ENCODE measurements at regions not wholly inside any gene's neighbourhood (a gene's known extent, or its start where the extent isn't known, plus 50 kb on each side); places are given as distances from the start of the nearest gene placed in this dataset.

GRCh38 chr4:4642496-4643000 is 100.7 kb upstream of the STX18 start:
- H3K27me3 ChIP-seq (replicated peaks in 2 of 5; ENCODE audit: control insufficient read depth in 4 of 5, insufficient read depth in 5 of 5, low read length in 4 of 5): no peaks in the 10 kb centered on the region
- CTCF ChIA-PET: no interaction called here
- POLR2A ChIA-PET: no interaction called here
- H3K9me3 ChIP-seq (ENCODE audit: control extremely low read depth in 1 of 5, control insufficient read depth in 4 of 5, insufficient read depth in 2 of 5, low read depth in 1 of 5, low read length in 4 of 5): no peaks in the 10 kb centered on the region
- no peak for DNase-seq
- no peaks in the 10 kb centered on the region for H3K36me3 ChIP-seq (ENCODE audit: control insufficient read depth in 4 of 4, insufficient read depth in 4 of 4, low read length in 3 of 4)
- H3K27ac ChIP-seq (ENCODE audit: insufficient read depth in 1 of 2, low read depth in 1 of 2, low read length in 2 of 2, poor library complexity in 1 of 2, severe bottlenecking in 2 of 2): no peak overlapping the region
- 100% methylated on average over 1 of the region's 6 CpGs for WGBS (ENCODE audit: insufficient coverage)
- no peak overlapping the region for H3K4me3 ChIP-seq (ENCODE audit: control insufficient read depth in 1 of 7, extremely low read depth in 1 of 7, insufficient read depth in 4 of 7, low read depth in 2 of 7, low read length in 6 of 7)
- H3K4me1 ChIP-seq (ENCODE audit: control extremely low read depth in 1 of 4, control insufficient read depth in 4 of 4, insufficient read depth in 4 of 4, low read length in 3 of 4): no peaks in the 10 kb centered on the region

- no peak for DNase-seq
- H3K4me1 ChIP-seq (ENCODE audit: control extremely low read depth in 1 of 4, control insufficient read depth in 4 of 4, insufficient read depth in 4 of 4, low read length in 3 of 4): no peaks in the 10 kb centered on the region
- H3K27ac ChIP-seq (ENCODE audit: insufficient read depth in 1 of 2, low read depth in 1 of 2, low read length in 2 of 2, poor library complexity in 1 of 2, severe bottlenecking in 2 of 2): no peak overlapping the region
- 83% methylated on average over 16 of the region's 23 CpGs for WGBS (ENCODE audit: insufficient coverage)
- H3K36me3 ChIP-seq (ENCODE audit: control insufficient read depth in 4 of 4, insufficient read depth in 4 of 4, low read length in 3 of 4): no peaks in the 10 kb centered on the region
- H3K27me3 ChIP-seq (replicated peaks in 2 of 5; ENCODE audit: control insufficient read depth in 4 of 5, insufficient read depth in 5 of 5, low read length in 4 of 5): no peaks in the 10 kb centered on the region
- POLR2A ChIA-PET: no interaction called here
- no peak overlapping the region for H3K4me3 ChIP-seq (ENCODE audit: control insufficient read depth in 1 of 7, extremely low read depth in 1 of 7, insufficient read depth in 4 of 7, low read depth in 2 of 7, low read length in 6 of 7)
- no peaks in the 10 kb centered on the region for H3K9me3 ChIP-seq (ENCODE audit: control extremely low read depth in 1 of 5, control insufficient read depth in 4 of 5, insufficient read depth in 2 of 5, low read depth in 1 of 5, low read length in 4 of 5)
- CTCF ChIA-PET: no interaction called here
These were observed 100.0 kb upstream of the STX18 start for GRCh38 chr4:4641661-4642495.

DNA sequence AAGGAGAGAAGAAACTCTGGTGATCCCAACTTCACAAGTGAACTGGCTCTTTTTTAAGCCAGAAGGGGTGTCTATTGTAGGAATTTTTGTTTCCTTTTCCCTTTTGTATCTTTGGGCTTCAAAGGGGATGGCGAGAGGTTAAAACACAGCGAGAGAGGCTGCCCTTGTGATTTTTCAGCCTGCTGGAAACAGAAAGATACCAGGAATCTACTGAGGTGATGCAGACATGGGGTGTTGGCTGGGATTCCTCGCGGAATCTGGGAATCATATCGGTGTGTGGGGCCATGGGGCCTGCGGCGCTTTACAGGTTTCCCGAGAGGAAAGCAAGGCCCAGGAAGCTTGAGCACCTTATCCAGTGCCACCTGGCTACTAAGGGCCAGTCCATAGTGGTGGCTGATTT is 99.4 kb upstream of the STX18 start:
- 86% methylated on average over 7 of the region's 8 CpGs for WGBS (ENCODE audit: insufficient coverage)
- no peak for DNase-seq
- H3K27ac ChIP-seq (ENCODE audit: insufficient read depth in 1 of 2, low read depth in 1 of 2, low read length in 2 of 2, poor library complexity in 1 of 2, severe bottlenecking in 2 of 2): no peak overlapping the region
- ChIA-PET POLR2A (no interaction called here), CTCF (no interaction called here)
- no peak overlapping the region for H3K4me3 ChIP-seq (ENCODE audit: control insufficient read depth in 1 of 7, extremely low read depth in 1 of 7, insufficient read depth in 4 of 7, low read depth in 2 of 7, low read length in 6 of 7)
- no peaks in the 10 kb centered on the region for H3K27me3 ChIP-seq (replicated peaks in 2 of 5; ENCODE audit: control insufficient read depth in 4 of 5, insufficient read depth in 5 of 5, low read length in 4 of 5)
- H3K4me1 ChIP-seq (ENCODE audit: control extremely low read depth in 1 of 4, control insufficient read depth in 4 of 4, insufficient read depth in 4 of 4, low read length in 3 of 4): no peaks in the 10 kb centered on the region
- no peaks in the 10 kb centered on the region for H3K9me3 ChIP-seq (ENCODE audit: control extremely low read depth in 1 of 5, control insufficient read depth in 4 of 5, insufficient read depth in 2 of 5, low read depth in 1 of 5, low read length in 4 of 5)
- no peaks in the 10 kb centered on the region for H3K36me3 ChIP-seq (ENCODE audit: control insufficient read depth in 4 of 4, insufficient read depth in 4 of 4, low read length in 3 of 4)

DNA sequence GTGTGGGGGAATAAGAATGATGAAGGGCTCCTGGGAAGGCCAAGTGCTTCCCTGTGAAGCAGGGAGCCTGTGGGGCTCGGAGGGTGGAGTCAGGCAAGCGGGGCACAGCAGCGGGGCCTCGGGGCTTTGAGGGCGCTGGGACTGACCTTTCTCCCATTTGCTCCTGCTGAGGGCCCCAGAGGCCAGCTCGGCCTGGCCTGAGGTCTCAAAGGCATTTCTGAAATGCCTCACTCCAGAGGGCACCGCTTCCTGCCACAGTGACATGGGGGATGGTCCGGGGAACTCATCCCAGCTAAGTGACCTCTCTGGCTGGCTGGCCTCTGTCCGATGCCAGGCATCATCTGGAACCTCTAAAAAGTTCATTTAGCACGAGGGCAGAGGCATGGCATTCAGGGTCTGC is 98.8 kb upstream of the STX18 start:
- no peak overlapping the region for H3K4me3 ChIP-seq (ENCODE audit: control insufficient read depth in 1 of 7, extremely low read depth in 1 of 7, insufficient read depth in 4 of 7, low read depth in 2 of 7, low read length in 6 of 7)
- H3K9me3 ChIP-seq (ENCODE audit: control extremely low read depth in 1 of 5, control insufficient read depth in 4 of 5, insufficient read depth in 2 of 5, low read depth in 1 of 5, low read length in 4 of 5): no peaks in the 10 kb centered on the region
- H3K36me3 ChIP-seq (ENCODE audit: control insufficient read depth in 4 of 4, insufficient read depth in 4 of 4, low read length in 3 of 4): no peaks in the 10 kb centered on the region
- no peaks in the 10 kb centered on the region for H3K4me1 ChIP-seq (ENCODE audit: control extremely low read depth in 1 of 4, control insufficient read depth in 4 of 4, insufficient read depth in 4 of 4, low read length in 3 of 4)
- DNase-seq: no peak
- no peaks in the 10 kb centered on the region for H3K27me3 ChIP-seq (replicated peaks in 2 of 5; ENCODE audit: control insufficient read depth in 4 of 5, insufficient read depth in 5 of 5, low read length in 4 of 5)
- ChIA-PET POLR2A (no interaction called here), CTCF (no interaction called here)
- H3K27ac ChIP-seq (ENCODE audit: insufficient read depth in 1 of 2, low read depth in 1 of 2, low read length in 2 of 2, poor library complexity in 1 of 2, severe bottlenecking in 2 of 2): no peak overlapping the region
- WGBS (ENCODE audit: insufficient coverage): 71% methylated on average over 10 of the region's 10 CpGs

DNA sequence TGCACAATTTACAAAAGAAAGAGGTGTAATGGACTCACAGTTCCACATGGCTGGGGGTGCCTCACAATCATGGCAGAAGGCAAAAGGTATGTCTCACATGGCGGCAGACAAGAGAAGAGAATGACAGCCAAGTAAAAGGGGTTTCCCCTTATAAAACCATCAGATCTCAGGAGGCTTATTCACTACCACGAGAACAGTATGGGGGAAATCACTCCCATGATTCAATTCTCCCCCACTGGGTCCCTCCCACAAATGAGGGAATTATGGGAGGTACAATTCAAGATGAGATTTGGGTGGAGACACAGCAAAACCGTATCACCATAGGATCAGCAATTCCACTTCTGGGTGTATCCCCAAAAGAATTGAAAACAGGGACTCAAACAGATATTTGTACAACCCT is 97.5 kb upstream of the STX18 start:
- ChIA-PET POLR2A (no interaction called here), CTCF (no interaction called here)
- H3K9me3 ChIP-seq (ENCODE audit: control extremely low read depth in 1 of 5, control insufficient read depth in 4 of 5, insufficient read depth in 2 of 5, low read depth in 1 of 5, low read length in 4 of 5): no peaks in the 10 kb centered on the region
- no peaks in the 10 kb centered on the region for H3K4me1 ChIP-seq (ENCODE audit: control extremely low read depth in 1 of 4, control insufficient read depth in 4 of 4, insufficient read depth in 4 of 4, low read length in 3 of 4)
- no peak overlapping the region for H3K4me3 ChIP-seq (ENCODE audit: control insufficient read depth in 1 of 7, extremely low read depth in 1 of 7, insufficient read depth in 4 of 7, low read depth in 2 of 7, low read length in 6 of 7)
- 86% methylated on average over 1 of the region's 3 CpGs for WGBS (ENCODE audit: insufficient coverage)
- H3K27me3 ChIP-seq (replicated peaks in 2 of 5; ENCODE audit: control insufficient read depth in 4 of 5, insufficient read depth in 5 of 5, low read length in 4 of 5): no peaks in the 10 kb centered on the region
- DNase-seq: no peak
- H3K27ac ChIP-seq (ENCODE audit: insufficient read depth in 1 of 2, low read depth in 1 of 2, low read length in 2 of 2, poor library complexity in 1 of 2, severe bottlenecking in 2 of 2): no peak overlapping the region
- H3K36me3 ChIP-seq (ENCODE audit: control insufficient read depth in 4 of 4, insufficient read depth in 4 of 4, low read length in 3 of 4): no peaks in the 10 kb centered on the region

DNA sequence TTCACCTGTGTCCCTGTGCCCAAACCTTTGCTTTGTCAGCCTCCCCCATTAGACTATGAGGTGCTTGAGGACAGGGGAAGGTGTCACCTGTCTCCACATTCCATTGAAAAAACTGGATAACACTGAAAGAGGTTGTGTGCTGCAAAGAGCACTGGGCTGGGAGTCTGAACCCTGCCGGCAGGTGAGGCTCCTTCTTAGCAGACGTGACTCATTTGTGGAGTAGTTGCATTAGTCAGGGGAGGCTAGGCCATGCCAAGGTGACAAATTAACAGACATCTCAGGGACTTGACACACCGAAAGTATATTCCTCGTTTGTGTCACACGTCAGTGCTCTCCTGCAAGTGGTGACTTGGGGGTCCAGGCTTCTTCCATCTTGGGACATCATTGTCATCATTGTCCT is 95.9 kb upstream of the STX18 start:
- ChIA-PET POLR2A (no interaction called here), CTCF (no interaction called here)
- no peak overlapping the region for H3K4me3 ChIP-seq (ENCODE audit: control insufficient read depth in 1 of 7, extremely low read depth in 1 of 7, insufficient read depth in 4 of 7, low read depth in 2 of 7, low read length in 6 of 7)
- no peak for DNase-seq
- no peaks in the 10 kb centered on the region for H3K4me1 ChIP-seq (ENCODE audit: control extremely low read depth in 1 of 4, control insufficient read depth in 4 of 4, insufficient read depth in 4 of 4, low read length in 3 of 4)
- H3K27me3 ChIP-seq (replicated peaks in 2 of 5; ENCODE audit: control insufficient read depth in 4 of 5, insufficient read depth in 5 of 5, low read length in 4 of 5): no peaks in the 10 kb centered on the region
- no peaks in the 10 kb centered on the region for H3K36me3 ChIP-seq (ENCODE audit: control insufficient read depth in 4 of 4, insufficient read depth in 4 of 4, low read length in 3 of 4)
- H3K9me3 ChIP-seq (ENCODE audit: control extremely low read depth in 1 of 5, control insufficient read depth in 4 of 5, insufficient read depth in 2 of 5, low read depth in 1 of 5, low read length in 4 of 5): no peaks in the 10 kb centered on the region
- 100% methylated on average over 4 of the region's 5 CpGs for WGBS (ENCODE audit: insufficient coverage)
- no peak overlapping the region for H3K27ac ChIP-seq (ENCODE audit: insufficient read depth in 1 of 2, low read depth in 1 of 2, low read length in 2 of 2, poor library complexity in 1 of 2, severe bottlenecking in 2 of 2)

DNA sequence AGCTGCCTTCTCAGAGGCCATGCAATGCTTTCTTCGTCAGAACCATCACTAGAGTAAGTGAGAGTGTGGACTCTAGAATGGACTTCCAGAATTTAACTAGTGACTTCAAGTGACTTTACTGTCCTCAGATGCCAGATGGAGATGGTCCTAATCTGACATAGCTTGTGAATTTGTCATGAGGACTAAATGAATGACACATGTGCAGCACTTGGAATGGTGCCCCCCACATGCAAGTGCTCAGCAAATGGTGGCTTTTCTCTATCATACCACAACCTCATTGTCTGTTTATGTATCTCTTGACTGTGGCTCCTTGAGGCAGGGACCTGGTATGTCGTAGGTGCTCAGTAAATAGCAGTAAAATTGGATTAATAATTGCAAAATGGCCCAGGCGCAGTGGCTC is 91.6 kb upstream of the STX18 start:
- H3K4me1 ChIP-seq (ENCODE audit: control extremely low read depth in 1 of 4, control insufficient read depth in 4 of 4, insufficient read depth in 4 of 4, low read length in 3 of 4): no peaks in the 10 kb centered on the region
- DNase-seq: no peak
- ChIA-PET POLR2A (no interaction called here), CTCF (no interaction called here)
- H3K9me3 ChIP-seq (ENCODE audit: control extremely low read depth in 1 of 5, control insufficient read depth in 4 of 5, insufficient read depth in 2 of 5, low read depth in 1 of 5, low read length in 4 of 5): no peaks in the 10 kb centered on the region
- WGBS (ENCODE audit: insufficient coverage): 100% methylated on average over 3 of the region's 3 CpGs
- no peaks in the 10 kb centered on the region for H3K36me3 ChIP-seq (ENCODE audit: control insufficient read depth in 4 of 4, insufficient read depth in 4 of 4, low read length in 3 of 4)
- no peak overlapping the region for H3K4me3 ChIP-seq (ENCODE audit: control insufficient read depth in 1 of 7, extremely low read depth in 1 of 7, insufficient read depth in 4 of 7, low read depth in 2 of 7, low read length in 6 of 7)
- H3K27me3 ChIP-seq (replicated peaks in 2 of 5; ENCODE audit: control insufficient read depth in 4 of 5, insufficient read depth in 5 of 5, low read length in 4 of 5): no peaks in the 10 kb centered on the region
- no peak overlapping the region for H3K27ac ChIP-seq (ENCODE audit: insufficient read depth in 1 of 2, low read depth in 1 of 2, low read length in 2 of 2, poor library complexity in 1 of 2, severe bottlenecking in 2 of 2)
